Peyer's patch (tissue), 4 donors: ENCODE measurements at regions not wholly inside any gene's neighbourhood (a gene's known extent, or its start where the extent isn't known, plus 50 kb on each side); places are given as distances from the start of the nearest gene placed in this dataset.

Source experiments
- POLR2A ChIP-seq, 2 donors: fragments of 450-650 bp; IDR thresholded peaks; one replicate each; pipeline ENCODE4 v1.5.1; 2017; ENCODE audit warnings: antibody characterized with exemption in 2 of 2, mild to moderate bottlenecking in 2 of 2, moderate library complexity in 2 of 2
- TF ChIP-seq, protein P1 (sequence below), 6 experiments: fragments of 450-650 bp in 4 of 6; fragments of 200-600 bp in 2 of 6; sonication (generic) in 1 of 6; IDR thresholded peaks; one replicate each; pipeline ENCODE4 v1.5.1; 2017 to 2019; ENCODE audit warnings: antibody characterized with exemption in 6 of 6, mild to moderate bottlenecking in 3 of 6, moderate library complexity in 1 of 6

DNA sequence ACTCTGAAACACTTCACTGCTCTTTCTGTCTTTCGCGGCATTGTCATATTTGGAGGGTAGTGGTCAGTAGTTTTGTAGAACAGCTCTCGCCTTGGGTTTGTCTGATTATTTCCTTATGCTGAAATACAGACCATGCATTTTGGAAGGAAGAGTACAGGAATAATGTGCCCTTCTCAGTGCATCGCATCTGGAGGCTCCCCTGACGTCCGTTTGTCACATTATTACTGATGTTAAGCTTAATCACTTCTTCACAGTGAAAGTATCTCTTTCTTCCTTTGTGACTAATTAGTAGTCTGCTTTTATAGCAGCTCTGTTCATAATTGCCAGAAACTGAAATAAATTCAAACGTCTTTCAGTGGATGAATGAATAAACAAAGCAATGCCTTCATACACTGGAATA, 85.7 kb upstream of the CXADR start:
- TF ChIP-seq, protein P1, sequence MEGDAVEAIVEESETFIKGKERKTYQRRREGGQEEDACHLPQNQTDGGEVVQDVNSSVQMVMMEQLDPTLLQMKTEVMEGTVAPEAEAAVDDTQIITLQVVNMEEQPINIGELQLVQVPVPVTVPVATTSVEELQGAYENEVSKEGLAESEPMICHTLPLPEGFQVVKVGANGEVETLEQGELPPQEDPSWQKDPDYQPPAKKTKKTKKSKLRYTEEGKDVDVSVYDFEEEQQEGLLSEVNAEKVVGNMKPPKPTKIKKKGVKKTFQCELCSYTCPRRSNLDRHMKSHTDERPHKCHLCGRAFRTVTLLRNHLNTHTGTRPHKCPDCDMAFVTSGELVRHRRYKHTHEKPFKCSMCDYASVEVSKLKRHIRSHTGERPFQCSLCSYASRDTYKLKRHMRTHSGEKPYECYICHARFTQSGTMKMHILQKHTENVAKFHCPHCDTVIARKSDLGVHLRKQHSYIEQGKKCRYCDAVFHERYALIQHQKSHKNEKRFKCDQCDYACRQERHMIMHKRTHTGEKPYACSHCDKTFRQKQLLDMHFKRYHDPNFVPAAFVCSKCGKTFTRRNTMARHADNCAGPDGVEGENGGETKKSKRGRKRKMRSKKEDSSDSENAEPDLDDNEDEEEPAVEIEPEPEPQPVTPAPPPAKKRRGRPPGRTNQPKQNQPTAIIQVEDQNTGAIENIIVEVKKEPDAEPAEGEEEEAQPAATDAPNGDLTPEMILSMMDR (IDR thresholded peaks at IDR 0.05), result no peak
- no peak for TF ChIP-seq POLR2A (IDR thresholded peaks at IDR 0.05)
